SK-N-SH (cell line): ENCODE measurements at regions not wholly inside any gene's neighbourhood (a gene's known extent, or its start where the extent isn't known, plus 50 kb on each side); places are given as distances from the start of the nearest gene placed in this dataset.

Source experiments
- CTCF ChIA-PET: fragments of 300-600, 350-600 bp; formaldehyde crosslinking; extraction: SDS; loops from one replicate; lab custom pipeline; 2021; lab: Yijun Ruan, JAX
- POLR2A ChIA-PET: fragments of 350-600 bp; sonication (Branson Sonifier 250); formaldehyde crosslinking; extraction: SDS; loops from one replicate; lab custom pipeline; 2020; ENCODE audit warnings: antibody characterized with exemption, inconsistent platforms; lab: Yijun Ruan, JAX
- DNase-seq: peaks from one replicate; pipeline ENCODE4 v3.0.0; 2012
- H2AFZ ChIP-seq: fragments of 200-600 bp; sonication (generic); 2 replicates; pipeline ENCODE4 v1.8.1; 2016; ENCODE audit warnings: antibody characterized with exemption, mild to moderate bottlenecking, low read depth
- H3F3A ChIP-seq: fragments of 200-600 bp; sonication (generic); replicated peaks from 2 replicates; pipeline ENCODE3; 2016; ENCODE audit warnings: antibody characterized with exemption, mild to moderate bottlenecking; ENCODE audit not compliant: insufficient read depth
- H3K27ac ChIP-seq, 2 experiments: fragments of 200-500 bp in 1 of 2; fragments of 200-600 bp in 1 of 2; sonication (Bioruptor generic) in 1 of 2; sonication (generic), shearing (Covaris generic) in 1 of 2; 2 replicates each; pipeline versions ENCODE4 v1.5.1 to v1.6.1; 2014 to 2016; ENCODE audit warnings: low read depth in 2 of 2, inconsistent platforms in 1 of 2, low read length in 1 of 2, mild to moderate bottlenecking in 1 of 2, mixed read lengths in 1 of 2
- H3K27me3 ChIP-seq: fragments of 200-600 bp; sonication (generic), shearing (Covaris generic); 2 replicates; pipeline ENCODE4 v1.6.1; 2016; ENCODE audit warnings: mixed run types; ENCODE audit not compliant: insufficient read depth
- H3K36me3 ChIP-seq, 2 experiments: fragments of 200-500 bp in 1 of 2; fragments of 200-600 bp in 1 of 2; sonication (Bioruptor generic) in 1 of 2; sonication (generic) in 1 of 2; replicated peaks in 1 of 2; 2 replicates each; pipeline versions ENCODE3 to v1.5.1; 2014 to 2016; ENCODE audit warnings: low read length in 1 of 2, mild to moderate bottlenecking in 1 of 2; ENCODE audit not compliant: insufficient read depth in 2 of 2, control insufficient read depth in 1 of 2
- H3K4me1 ChIP-seq, 2 experiments: fragments of 200-500 bp in 1 of 2; fragments of 200-600 bp in 1 of 2; sonication (Bioruptor generic) in 1 of 2; sonication (generic), shearing (Covaris generic) in 1 of 2; 2 replicates each; pipeline versions ENCODE4 v1.5.1 to v1.6.1; 2014 to 2016; ENCODE audit warnings: low read depth in 1 of 2, low read length in 1 of 2, mixed run types in 1 of 2; ENCODE audit not compliant: insufficient read depth in 2 of 2, control insufficient read depth in 1 of 2
- H3K4me2 ChIP-seq: fragments of 200-600 bp; sonication (generic), shearing (Covaris generic); 2 replicates; pipeline ENCODE4 v1.6.1; 2017; ENCODE audit warnings: mixed run types
- H3K4me3 ChIP-seq, 2 experiments: fragments of 200-500 bp in 1 of 2; fragments of 200-600 bp in 1 of 2; sonication (Bioruptor generic) in 1 of 2; sonication (generic), shearing (Covaris generic) in 1 of 2; 2 replicates each; pipeline versions ENCODE4 v1.5.1 to v1.8.1; 2014 to 2016; ENCODE audit warnings: low read depth in 2 of 2, inconsistent platforms in 1 of 2, low read length in 1 of 2, mild to moderate bottlenecking in 1 of 2, mixed read lengths in 1 of 2, moderate library complexity in 1 of 2
- H3K79me2 ChIP-seq: fragments of 200-600 bp; sonication (generic); 2 replicates; pipeline ENCODE4 v1.8.1; 2017; ENCODE audit warnings: mild to moderate bottlenecking; ENCODE audit not compliant: insufficient read depth
- H3K9ac ChIP-seq: fragments of 200-600 bp; sonication (generic); 2 replicates; pipeline ENCODE4 v1.6.1; 2017; ENCODE audit warnings: mixed run types
- H3K9me2 ChIP-seq: fragments of 200-600 bp; sonication (generic); 2 replicates; pipeline ENCODE4 v1.6.1; 2017; ENCODE audit warnings: mixed run types
- H3K9me3 ChIP-seq: fragments of 200-600 bp; sonication (generic); 2 replicates; pipeline ENCODE4 v1.6.1; 2017; ENCODE audit warnings: mixed run types, mild to moderate bottlenecking, moderate library complexity
- H4K20me1 ChIP-seq: fragments of 200-600 bp; sonication (generic); 2 replicates; pipeline ENCODE4 v1.6.1; 2017; ENCODE audit warnings: mild to moderate bottlenecking, mixed run types; ENCODE audit not compliant: insufficient read depth
- CHD2 ChIP-seq: fragments of 150-350 bp; IDR thresholded peaks from 2 replicates; pipeline ENCODE4 v1.6.1; 2018; ENCODE audit warnings: low read length; ENCODE audit not compliant: partially characterized antibody
- ELF1 ChIP-seq: IDR thresholded peaks from 2 replicates; pipeline ENCODE4 v1.4.0; 2012
- EP300 ChIP-seq, 2 experiments: IDR thresholded peaks; 2 replicates each; pipeline versions ENCODE4 v1.4.0 to v1.6.1; 2012; ENCODE audit warnings: borderline replicate concordance in 1 of 2, low read depth in 1 of 2, low read length in 1 of 2
- FOXM1 ChIP-seq: IDR thresholded peaks from 2 replicates; pipeline ENCODE4 v1.4.0; 2012; ENCODE audit warnings: low read depth, mild to moderate bottlenecking
- GABPA ChIP-seq: IDR thresholded peaks from 2 replicates; pipeline ENCODE4 v1.4.0; 2012; ENCODE audit warnings: low read depth, mild to moderate bottlenecking
- IRF3 ChIP-seq: fragments of 150-350 bp; IDR thresholded peaks from 2 replicates; pipeline ENCODE4 v1.6.1; 2016; ENCODE audit warnings: mild to moderate bottlenecking, low read depth, low read length
- MAX ChIP-seq: IDR thresholded peaks from 2 replicates; pipeline ENCODE4 v1.4.0; 2012; ENCODE audit warnings: low read depth
- MEF2A ChIP-seq: IDR thresholded peaks from 2 replicates; pipeline ENCODE4 v1.4.0; 2012; ENCODE audit warnings: low read depth, borderline replicate concordance
- NRF1 ChIP-seq: IDR thresholded peaks from 2 replicates; pipeline ENCODE4 v1.6.1; 2012; ENCODE audit warnings: low read depth, mild to moderate bottlenecking, low read length
- RAD21 ChIP-seq: IDR thresholded peaks from 2 replicates; pipeline ENCODE4 v1.6.1; 2012; ENCODE audit warnings: mild to moderate bottlenecking, low read length
- RCOR1 ChIP-seq: fragments of 150-350 bp; IDR thresholded peaks from 2 replicates; pipeline ENCODE4 v1.6.1; 2017; ENCODE audit warnings: antibody characterized with exemption, low read length
- REST ChIP-seq: IDR thresholded peaks from 2 replicates; pipeline ENCODE4 v1.6.1; 2012; ENCODE audit warnings: mild to moderate bottlenecking, low read depth, low read length, moderate library complexity
- RFX5 ChIP-seq: IDR thresholded peaks from 2 replicates; pipeline ENCODE4 v1.6.1; 2012; ENCODE audit warnings: mild to moderate bottlenecking, improper control_type of control experiment, low read length
- RXRA ChIP-seq: IDR thresholded peaks from 2 replicates; pipeline ENCODE4 v1.4.0; 2012; ENCODE audit warnings: low read depth, mild to moderate bottlenecking, borderline replicate concordance
- TAF1 ChIP-seq: IDR thresholded peaks from 2 replicates; pipeline ENCODE4 v1.6.1; 2012; ENCODE audit warnings: low read depth, mild to moderate bottlenecking, low read length, moderate library complexity, borderline replicate concordance
- TCF12 ChIP-seq: IDR thresholded peaks from 2 replicates; pipeline ENCODE4 v1.4.0; 2012
- USF2 ChIP-seq: fragments of 150-350 bp; IDR thresholded peaks from 2 replicates; pipeline ENCODE4 v1.6.1; 2017; ENCODE audit warnings: antibody characterized with exemption, low read length, low read depth, borderline replicate concordance
- YY1 ChIP-seq: IDR thresholded peaks from 2 replicates; pipeline ENCODE4 v1.4.0; 2012; ENCODE audit warnings: low read depth, mild to moderate bottlenecking
- ZBTB33 ChIP-seq: IDR thresholded peaks from 2 replicates; pipeline ENCODE4 v1.4.0; 2012; ENCODE audit warnings: low read depth, borderline replicate concordance
- WGBS: methylation state at CpG from one replicate; pipeline ENCODE4 v1.1.6; 2017; ENCODE audit warnings: low lambda C conversion rate; 5-methylcytosine and 5-hydroxymethylcytosine counted together

- Histone ChIP-seq H3K79me2 (no peaks in the 10 kb centered on the region), H2AFZ (peak overlapping the region; percentile 53; the same call in 1 of the 2 replicates), H3K9me2 (no peaks in the 10 kb centered on the region), H3K4me3 (no peak overlapping the region), H3K4me1 (peaks cover 7 to 17% of the 10 kb centered on the region in 2 experiments; a peak in 3 of 4 replicates), H3K4me2 (peak overlapping the region; percentile 49), H3K27me3 (no peaks in the 10 kb centered on the region), H3K36me3 (no peaks in the 10 kb centered on the region), H4K20me1 (no peaks in the 10 kb centered on the region), H3F3A (peaks cover 28% of the 10 kb centered on the region), H3K9me3 (no peaks in the 10 kb centered on the region), H3K9ac (peak overlapping the region; percentile 30; the same call in 1 of the 2 replicates), H3K27ac (peak overlapping the region; percentile 65 to 90)
- 54% methylated on average over 4 of the region's 4 CpGs for WGBS
- CTCF ChIA-PET, result interaction anchor here (0.6 to 2.0 kb wide), 2 partner anchors 16 to 484 kb away, joined by 3 to 4 read pairs; no protein-coding TSS in a partner anchor
- DNase-seq, result no peak
- no peak for TF ChIP-seq MAX
- no peak for TF ChIP-seq EP300 (IDR thresholded peaks at IDR 0.05; ENCODE audit: borderline replicate concordance in 1 of 2, low read depth in 1 of 2, low read length in 1 of 2)
- TF ChIP-seq RFX5, result no peak
- no peak for TF ChIP-seq RCOR1
- no peak for TF ChIP-seq IRF3
- TF ChIP-seq RAD21, result no peak
- TF ChIP-seq ELF1, result no peak
- TF ChIP-seq TAF1, result no peak
- POLR2A ChIA-PET, result interaction anchor here (0.9 kb wide), 1 partner anchor 17 kb away, joined by 3 read pairs; no protein-coding TSS in a partner anchor
These were observed 241.0 kb upstream of the ANKRD50 start for GRCh38 chr4:124953486-124953885.

GRCh38 chr4:124953061-124953460 lies 240.5 kb upstream of the ANKRD50 start:
- Histone ChIP-seq H3K9ac (peak overlapping the region; percentile 30; the same call in 1 of the 2 replicates), H3K4me3 (no peak overlapping the region), H3K36me3 (no peaks in the 10 kb centered on the region), H3F3A (peaks cover 32% of the 10 kb centered on the region), H3K4me1 (peaks cover 7 to 17% of the 10 kb centered on the region in 2 experiments; a peak in 3 of 4 replicates), H3K79me2 (no peaks in the 10 kb centered on the region), H3K9me3 (no peaks in the 10 kb centered on the region), H3K27me3 (no peaks in the 10 kb centered on the region), H3K9me2 (no peaks in the 10 kb centered on the region), H2AFZ (peak overlapping the region; percentile 53; the same call in 1 of the 2 replicates), H4K20me1 (no peaks in the 10 kb centered on the region), H3K27ac (peak overlapping the region; percentile 65 to 90; a peak in 3 of 4 replicates), H3K4me2 (peak overlapping the region; percentile 49)
- POLR2A ChIA-PET, result interaction anchor here (0.9 kb wide), 1 partner anchor 17 kb away, joined by 3 read pairs; no protein-coding TSS in a partner anchor
- CTCF ChIA-PET, result interaction anchor here (2.0 kb wide), 1 partner anchor 15 kb away, joined by 4 read pairs; no protein-coding TSS in a partner anchor
- no peak for DNase-seq
- TF ChIP-seq TCF12 (peak; percentile 52; the same call in 1 of the 2 replicates), NRF1 (no peak), FOXM1 (no peak), REST (no peak), EP300 (IDR thresholded peaks at IDR 0.05; ENCODE audit: borderline replicate concordance in 1 of 2, low read depth in 1 of 2, low read length in 1 of 2) (peak in 1 of 2 experiments; percentile 52; a peak in 1 of 4 replicates), RCOR1 (no peak), USF2 (no peak), GABPA (no peak), MEF2A (no peak), TAF1 (no peak), YY1 (no peak), CHD2 (no peak), RFX5 (no peak), ZBTB33 (no peak), RXRA (no peak)
